Mesodermal cell (in vitro differentiated cells): ENCODE measurements at regions not wholly inside any gene's neighbourhood (a gene's known extent, or its start where the extent isn't known, plus 50 kb on each side); places are given as distances from the start of the nearest gene placed in this dataset.

Experiments
- H3K27ac ChIP-seq: 2 replicates; pipeline ENCODE4 v1.7.0; 2013; ENCODE audit warnings: mild to moderate bottlenecking, low read depth, low read length, moderate library complexity; ENCODE audit not compliant: severe bottlenecking
- H3K36me3 ChIP-seq: 2 replicates; pipeline ENCODE4 v1.7.1; 2013; ENCODE audit warnings: mild to moderate bottlenecking, low read length, moderate library complexity; ENCODE audit not compliant: control insufficient read depth, insufficient read depth
- H3K4me1 ChIP-seq: one replicate; pipeline ENCODE4 v1.7.1; 2013; ENCODE audit warnings: mild to moderate bottlenecking, low read length; ENCODE audit not compliant: insufficient read depth, control insufficient read depth, poor library complexity, severe bottlenecking
- H3K4me3 ChIP-seq: 2 replicates; pipeline ENCODE4 v1.7.0; 2013; ENCODE audit warnings: low read length, control low read depth, mild to moderate bottlenecking; ENCODE audit not compliant: insufficient read depth, poor library complexity, severe bottlenecking; ENCODE audit errors: extremely low read depth
- H3K9me3 ChIP-seq: 2 replicates; pipeline ENCODE4 v1.7.1; 2013; ENCODE audit warnings: mild to moderate bottlenecking, low read length, moderate library complexity; ENCODE audit not compliant: control insufficient read depth
- WGBS, 2 experiments: methylation state at CpG; one replicate each; pipeline ENCODE4 v1.1.5; 2013; ENCODE audit warnings: missing lambda C conversion rate in 2 of 2; ENCODE audit not compliant: insufficient coverage in 2 of 2; 5-methylcytosine and 5-hydroxymethylcytosine counted together

DNA sequence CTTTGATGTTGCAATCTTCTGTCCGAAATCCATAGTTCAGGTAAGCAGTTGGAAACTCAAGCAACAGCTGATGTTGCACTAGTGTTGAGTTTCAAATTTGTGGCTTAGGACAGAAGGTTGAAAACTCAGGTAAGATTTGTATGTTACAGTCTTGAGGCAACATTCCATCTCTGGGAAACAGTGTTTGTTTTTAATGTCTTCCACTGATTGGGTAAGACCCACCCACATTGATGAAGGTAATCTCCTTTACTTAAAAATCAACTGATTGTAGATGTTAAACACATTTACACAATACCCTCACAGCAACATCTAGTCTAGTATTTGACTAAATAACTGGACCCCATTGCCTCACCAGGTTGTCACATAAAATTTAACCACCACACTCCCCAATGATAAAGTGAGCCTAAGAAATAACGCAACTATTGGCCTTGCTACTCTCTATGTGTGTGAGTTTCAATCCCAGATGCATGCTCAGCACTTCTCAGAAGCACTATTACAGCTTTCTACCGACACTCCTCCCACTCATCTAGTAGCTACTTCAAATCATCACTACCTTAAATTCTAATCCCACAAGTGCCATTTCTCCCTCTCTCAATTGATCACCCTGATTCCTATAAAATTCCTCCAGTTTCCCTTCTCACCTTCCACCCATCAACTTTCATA, 164.0 kb downstream of the MBD2 start:
- no peaks in the 10 kb centered on the region for H3K9me3 ChIP-seq
- H3K4me1 ChIP-seq, result no peaks in the 10 kb centered on the region
- no peaks in the 10 kb centered on the region for H3K36me3 ChIP-seq
- 85% methylated on average over 2 to 3 of the region's 3 CpGs for WGBS, 2 experiments
- no peak overlapping the region for H3K27ac ChIP-seq
- no peak overlapping the region for H3K4me3 ChIP-seq

DNA sequence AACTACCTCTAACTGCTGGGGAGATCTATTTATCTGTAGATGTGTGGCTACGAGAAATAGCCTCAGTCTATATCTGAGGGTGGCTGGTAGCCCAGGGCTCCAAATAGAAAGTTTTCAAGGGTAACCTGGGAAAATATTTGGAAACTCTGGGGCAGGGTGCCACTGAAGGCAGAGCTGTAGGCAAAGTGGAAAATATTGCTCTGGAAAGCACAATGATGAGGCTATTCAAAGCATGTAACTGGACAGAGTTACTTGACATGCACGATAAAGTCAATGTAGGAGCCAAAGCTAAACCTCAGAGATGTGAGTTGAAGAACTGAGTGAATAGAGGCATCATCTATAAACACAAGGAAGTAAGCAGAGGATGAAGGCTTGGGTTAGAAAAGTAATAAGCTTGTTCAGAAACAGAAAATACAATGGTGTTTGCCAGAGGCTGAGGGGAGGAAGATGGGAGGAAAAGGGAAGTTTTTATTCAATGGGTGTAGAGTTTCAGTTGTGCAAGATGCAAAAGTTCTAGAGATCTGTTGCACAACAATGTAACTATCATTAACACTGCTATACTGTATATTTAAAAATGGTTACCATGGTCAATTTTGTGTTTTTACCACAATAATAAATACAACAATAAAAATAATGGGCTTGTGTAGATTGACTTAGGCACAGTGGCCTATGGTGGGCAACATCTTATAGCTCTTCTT, 171.6 kb downstream of the MBD2 start:
- WGBS, 2 experiments, result 89 to 100% methylated on average over 1 of the region's 2 CpGs
- Histone ChIP-seq H3K27ac (no peak overlapping the region), H3K4me1 (no peaks in the 10 kb centered on the region), H3K9me3 (peaks cover 3% of the 10 kb centered on the region), H3K36me3 (no peaks in the 10 kb centered on the region), H3K4me3 (no peak overlapping the region)

DNA sequence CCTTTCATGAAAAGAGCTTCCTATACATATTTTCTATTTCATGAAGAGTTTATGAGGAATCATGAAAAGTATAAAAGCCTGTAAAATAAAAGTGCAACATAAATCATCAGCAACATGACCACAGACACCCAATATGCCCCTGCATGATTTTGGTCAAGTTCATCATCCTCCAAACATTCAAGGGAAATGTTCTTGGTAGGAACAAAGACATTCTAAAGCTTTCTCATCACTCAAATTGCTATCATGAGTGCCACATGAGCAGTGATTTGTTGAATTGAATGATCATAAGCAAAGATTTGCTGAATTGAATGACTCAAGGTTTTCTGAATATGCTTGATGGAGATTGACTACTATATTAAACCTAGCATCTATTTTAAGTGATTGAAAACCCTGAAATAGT, 172.2 kb downstream of the MBD2 start:
- Histone ChIP-seq H3K4me1 (no peaks in the 10 kb centered on the region), H3K4me3 (no peak overlapping the region), H3K9me3 (peaks cover 3% of the 10 kb centered on the region), H3K36me3 (no peaks in the 10 kb centered on the region), H3K27ac (no peak overlapping the region)

DNA sequence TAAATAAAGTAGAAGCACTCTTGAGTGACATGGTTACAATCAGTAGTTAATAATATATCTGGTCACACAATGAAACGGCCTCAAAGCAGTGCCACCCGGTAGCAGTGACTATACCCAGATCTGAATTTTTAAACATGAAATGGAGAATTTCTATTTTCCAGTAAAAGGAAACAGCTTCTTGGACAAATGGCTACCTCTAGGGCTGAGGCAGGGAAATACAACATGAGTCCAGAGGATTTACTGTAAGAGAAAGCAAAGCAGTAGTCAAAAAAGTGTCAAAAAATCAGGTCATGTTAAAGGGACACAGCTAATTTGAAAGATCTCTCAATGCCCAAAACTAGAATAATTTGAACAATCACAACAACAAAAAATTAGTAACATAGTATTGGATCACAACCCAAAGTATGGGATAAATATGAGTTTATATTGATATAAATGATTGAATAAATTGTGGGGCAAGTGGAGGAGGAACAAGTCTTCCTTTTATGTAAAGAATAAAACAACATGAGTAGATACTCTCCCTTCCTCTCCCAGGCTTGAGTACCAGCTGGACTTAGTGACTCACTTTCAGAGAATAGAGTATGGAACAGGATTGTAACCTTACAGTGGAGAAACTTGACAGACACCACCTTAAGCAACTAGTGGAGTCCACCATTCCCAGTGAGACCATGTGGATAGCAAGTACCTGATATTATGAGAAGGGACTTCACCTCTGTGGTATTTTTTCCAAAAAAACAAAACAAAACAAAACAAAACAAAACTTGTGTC, 180.8 kb downstream of the MBD2 start:
- H3K36me3 ChIP-seq, result no peaks in the 10 kb centered on the region
- no peak overlapping the region for H3K4me3 ChIP-seq
- 63% methylated on average over 2 of the region's 2 CpGs; no CpG with 5 or more reads in 1 of the 2 experiments for WGBS, 2 experiments

DNA sequence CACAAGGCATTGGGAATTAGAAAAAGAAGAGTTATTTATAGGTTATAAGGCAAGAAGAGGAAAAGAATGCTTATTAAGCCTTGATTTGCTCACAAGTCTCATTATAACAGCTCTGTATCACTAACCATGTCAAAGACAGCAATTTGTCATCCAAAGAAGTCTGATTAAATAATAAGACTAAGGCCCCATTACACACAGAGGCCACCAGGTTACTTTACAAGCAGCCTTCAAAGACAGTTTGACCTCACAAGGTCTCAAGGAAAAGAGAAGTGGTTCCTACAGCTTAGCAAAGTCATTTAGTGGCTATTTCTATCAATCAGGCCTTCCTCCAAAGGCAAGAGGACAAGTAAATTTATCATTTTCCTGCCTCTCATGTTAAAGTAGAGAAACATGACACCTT, 188.5 kb downstream of the MBD2 start:
- H3K4me1 ChIP-seq, result no peaks in the 10 kb centered on the region
- no peak overlapping the region for H3K4me3 ChIP-seq
- H3K9me3 ChIP-seq, result no peaks in the 10 kb centered on the region
- no peaks in the 10 kb centered on the region for H3K36me3 ChIP-seq
- H3K27ac ChIP-seq, result no peak overlapping the region

More for the DNA sequence above, 180.8 kb downstream of the MBD2 start:
- Histone ChIP-seq H3K27ac (no peak overlapping the region), H3K9me3 (no peaks in the 10 kb centered on the region), H3K4me1 (no peaks in the 10 kb centered on the region)

DNA sequence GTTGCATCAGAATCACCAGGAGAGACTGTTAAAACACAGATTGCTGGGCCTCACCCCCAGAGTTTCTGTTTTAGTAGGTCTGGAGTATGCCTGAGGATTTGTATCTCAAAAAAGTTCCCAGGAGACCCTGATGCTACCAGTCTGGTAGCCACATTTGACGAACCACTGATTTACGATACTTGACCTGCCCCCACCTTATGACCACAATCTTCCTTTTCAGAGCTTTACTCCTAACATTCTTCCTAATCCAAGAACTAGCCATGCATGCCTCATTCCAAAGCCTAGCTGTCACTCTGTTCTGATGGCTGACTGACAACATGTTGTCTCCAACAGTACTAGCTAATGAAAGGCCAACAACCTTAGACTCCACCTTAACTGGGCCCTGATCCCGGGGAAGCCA, 191.4 kb downstream of the MBD2 start:
- no peak overlapping the region for H3K4me3 ChIP-seq
- 95% methylated on average over 3 of the region's 3 CpGs for WGBS, 2 experiments
- H3K27ac ChIP-seq, result no peak overlapping the region
- no peaks in the 10 kb centered on the region for H3K36me3 ChIP-seq
- H3K9me3 ChIP-seq, result no peaks in the 10 kb centered on the region
- H3K4me1 ChIP-seq, result no peaks in the 10 kb centered on the region

DNA sequence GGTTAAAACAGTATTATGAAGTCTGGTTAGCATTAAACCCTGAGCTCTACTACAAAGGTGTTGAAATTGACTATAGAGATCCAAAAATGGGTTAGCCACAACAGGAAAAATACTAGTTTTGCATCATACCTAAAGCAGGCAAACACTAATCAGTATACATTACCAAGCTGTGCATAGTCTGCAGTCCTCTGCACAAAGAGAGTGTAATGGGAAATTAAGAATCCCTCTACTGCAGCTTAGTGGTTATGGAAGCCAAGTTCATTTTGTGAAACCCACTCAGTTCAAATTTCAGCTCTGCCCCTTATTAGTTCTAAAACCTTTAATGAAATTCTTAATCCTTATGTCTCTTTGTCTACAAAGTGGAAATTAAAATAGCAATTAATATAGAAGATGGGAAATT, 192.1 kb downstream of the MBD2 start:
- Histone ChIP-seq H3K4me3 (no peak overlapping the region), H3K36me3 (no peaks in the 10 kb centered on the region), H3K9me3 (no peaks in the 10 kb centered on the region), H3K4me1 (no peaks in the 10 kb centered on the region), H3K27ac (no peak overlapping the region)

DNA sequence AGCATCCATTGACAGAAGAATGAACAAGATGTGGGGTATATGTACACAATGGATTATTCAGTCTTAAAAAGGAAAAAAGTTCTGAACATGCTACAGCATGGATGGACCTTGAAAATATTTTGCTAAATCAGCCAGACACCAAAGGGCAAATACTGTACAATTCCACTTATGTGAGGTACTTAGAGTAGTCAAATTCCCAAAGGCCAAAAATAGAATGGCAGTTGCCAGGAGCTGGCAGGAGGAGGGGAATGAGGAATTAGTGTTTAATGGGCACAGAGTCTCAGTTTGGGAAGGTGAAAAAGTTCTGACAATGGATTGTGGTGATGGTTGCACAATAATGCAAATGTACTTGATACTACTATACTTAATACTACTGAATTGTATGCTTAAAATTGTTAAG, 193.2 kb downstream of the MBD2 start:
- Histone ChIP-seq H3K9me3 (no peaks in the 10 kb centered on the region), H3K27ac (no peak overlapping the region), H3K4me1 (no peaks in the 10 kb centered on the region), H3K4me3 (no peak overlapping the region), H3K36me3 (no peaks in the 10 kb centered on the region)

DNA sequence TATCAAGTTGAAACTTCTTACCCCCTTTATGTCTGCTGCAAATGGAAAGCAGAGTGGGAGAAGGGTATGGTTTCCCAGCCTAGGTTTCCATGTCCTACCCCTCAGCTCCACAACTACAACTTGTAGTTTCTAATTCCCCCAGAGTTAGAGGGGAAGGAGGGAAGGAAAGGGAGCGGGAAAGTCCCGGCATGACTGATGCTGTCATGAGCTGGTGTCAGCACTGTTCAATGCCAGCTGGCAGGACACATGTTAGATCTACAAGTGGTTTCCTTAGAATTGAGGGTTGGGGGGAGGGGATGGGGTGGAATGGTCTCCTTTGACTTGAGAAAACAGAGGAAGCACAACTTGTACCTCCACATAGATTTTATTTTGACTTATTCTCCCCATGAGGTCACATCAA, 194.0 kb downstream of the MBD2 start:
- Histone ChIP-seq H3K36me3 (no peaks in the 10 kb centered on the region), H3K4me1 (no peaks in the 10 kb centered on the region), H3K4me3 (no peak overlapping the region), H3K27ac (no peak overlapping the region), H3K9me3 (no peaks in the 10 kb centered on the region)
- WGBS, 2 experiments, result 80 to 86% methylated on average over 1 to 2 of the region's 2 CpGs

DNA sequence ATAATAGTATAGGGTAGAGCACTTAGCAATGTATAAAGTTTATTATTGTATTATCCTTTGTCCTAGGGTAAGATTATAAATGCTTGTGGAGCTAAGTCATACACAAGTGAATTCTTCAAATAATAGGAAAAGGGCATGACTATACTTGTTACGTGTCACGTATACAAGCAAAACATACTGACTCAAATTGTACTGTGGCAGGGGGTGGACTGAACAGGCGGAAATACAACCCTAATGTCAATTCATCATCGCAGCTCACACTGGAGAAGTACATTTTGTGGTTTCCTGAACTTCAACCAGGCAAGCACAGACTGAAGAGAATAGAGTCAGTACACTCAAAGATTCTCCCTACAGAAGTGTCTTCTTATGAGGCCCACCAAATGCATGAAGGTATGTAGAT, 201.0 kb downstream of the MBD2 start:
- Histone ChIP-seq H3K36me3 (no peaks in the 10 kb centered on the region), H3K4me1 (no peaks in the 10 kb centered on the region), H3K9me3 (no peaks in the 10 kb centered on the region), H3K4me3 (no peak overlapping the region), H3K27ac (no peak overlapping the region)
- 80 to 87% methylated on average over 2 to 3 of the region's 4 CpGs for WGBS, 2 experiments

DNA sequence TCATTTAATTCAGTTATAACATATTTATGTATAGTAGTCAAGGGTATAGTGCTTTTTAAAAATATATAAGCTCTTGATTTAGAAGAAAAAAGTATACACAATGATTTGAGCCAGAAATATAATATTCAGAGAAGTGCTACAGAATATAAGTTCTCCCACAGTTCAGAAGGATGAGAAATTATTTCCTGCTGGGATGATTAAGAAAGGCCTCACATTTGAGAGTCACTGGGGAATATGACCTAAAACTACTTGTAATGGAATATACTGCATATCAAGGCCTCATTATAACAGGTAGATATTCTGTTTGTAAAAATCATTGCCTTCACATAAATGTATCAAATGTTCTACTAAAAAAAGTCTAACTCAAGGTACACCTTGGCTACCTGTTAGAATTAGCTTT, 203.5 kb downstream of the MBD2 start:
- Histone ChIP-seq H3K36me3 (no peaks in the 10 kb centered on the region), H3K9me3 (no peaks in the 10 kb centered on the region), H3K4me3 (no peak overlapping the region), H3K4me1 (no peaks in the 10 kb centered on the region), H3K27ac (no peak overlapping the region)
